ENCODE measurements at regions not wholly inside any gene's neighbourhood (a gene's known extent, or its start where the extent isn't known, plus 50 kb on each side); places are given as distances from the start of the nearest gene placed in this dataset.

GRCh38 chr6:51339108-51339507, 520.4 kb downstream of the TFAP2B start:
- TF ChIP-seq ZFP30 (CRISPR knock-in tag; IDR thresholded peaks at IDR 0.05) (no peak), RARB (CRISPR knock-in tag; IDR thresholded peaks at IDR 0.05) (no peak), CREB5 (CRISPR knock-in tag; IDR thresholded peaks at IDR 0.05; ENCODE audit: low read depth) (no peak), OSR1 (CRISPR knock-in tag; IDR thresholded peaks at IDR 0.05) (no peak)

Measured in SK-N-SH treated with all-trans-retinoic acid at 6 μM for 48 hours (cell line).